Tibial artery (tissue), 4 donors: ENCODE measurements at regions not wholly inside any gene's neighbourhood (a gene's known extent, or its start where the extent isn't known, plus 50 kb on each side); places are given as distances from the start of the nearest gene placed in this dataset.
A peak's percentile ranks its signal among the peaks of the same experiment; 100 is the strongest.

ENCODE experiments used
- DNase-seq, 2 donors: peaks; one replicate each; pipeline ENCODE4 v3.0.0-alpha.2; 2019
- H3K27ac ChIP-seq, 2 donors: fragments of 200-600 bp; sonication (generic) in 1 of 2; 1 replicate in 1 of 2; 2 replicates in 1 of 2; pipeline ENCODE4 v1.5.1; 2018 to 2019; ENCODE audit warnings: mild to moderate bottlenecking in 1 of 2
- H3K27me3 ChIP-seq, 2 donors: fragments of 200-600 bp; sonication (generic) in 1 of 2; one replicate each; pipeline versions ENCODE4 v1.5.1 to v1.6.0; 2016 to 2019
- H3K36me3 ChIP-seq, 3 donors: fragments of 200-600 bp; sonication (generic) in 2 of 3; one replicate each; pipeline ENCODE4 v1.5.1; 2016 to 2019; ENCODE audit warnings: mild to moderate bottlenecking in 2 of 3
- H3K4me1 ChIP-seq, 4 donors: fragments of 200-600 bp; sonication (generic) in 2 of 4; 1 replicate in 3 of 4; 2 replicates in 1 of 4; pipeline ENCODE4 v1.5.1; 2016 to 2019
- H3K4me3 ChIP-seq, 2 donors: fragments of 200-600 bp; sonication (generic) in 1 of 2; 1 replicate in 1 of 2; 2 replicates in 1 of 2; pipeline ENCODE4 v1.5.1; 2018 to 2019; ENCODE audit warnings: mild to moderate bottlenecking in 2 of 2
- H3K9me3 ChIP-seq, 3 donors: fragments of 200-600 bp; sonication (generic) in 1 of 3; one replicate each; pipeline ENCODE4 v1.5.1; 2016 to 2019
- CTCF ChIP-seq, 2 experiments: fragments of 200-600 bp in 1 of 2; fragments of 450-650 bp in 1 of 2; IDR thresholded peaks; one replicate each; pipeline ENCODE4 v1.5.1; 2017 to 2019; ENCODE audit warnings: antibody characterized with exemption in 2 of 2, mild to moderate bottlenecking in 1 of 2, moderate library complexity in 1 of 2
- intact Hi-C: fragments of 100-400 bp; cut with DNase I; formaldehyde crosslinking; loops from one replicate; pipeline ENCODE4 v1.15.0; 2023; ENCODE audit warnings: low total_unique reads

GRCh38 chr6:156146891-156147290 is 630.3 kb upstream of the ARID1B start:
- intact Hi-C loops: no loop called here
- no peaks in the 10 kb centered on the region for H3K9me3 ChIP-seq
- H3K27ac ChIP-seq: no peak overlapping the region
- H3K27me3 ChIP-seq: no peaks in the 10 kb centered on the region
- no peak overlapping the region for H3K4me3 ChIP-seq
- no peak for TF ChIP-seq CTCF (IDR thresholded peaks at IDR 0.05)
- no peak for DNase-seq
- no peaks in the 10 kb centered on the region for H3K36me3 ChIP-seq
- H3K4me1 ChIP-seq: no peaks in the 10 kb centered on the region

- no peak for DNase-seq
- intact Hi-C loops: no loop called here
- Histone ChIP-seq H3K36me3 (no peaks in the 10 kb centered on the region), H3K4me1 (peaks cover 0 to 3% (median 1%) of the 10 kb centered on the region in 4 donors), H3K4me3 (no peak overlapping the region), H3K27me3 (no peaks in the 10 kb centered on the region), H3K9me3 (no peaks in the 10 kb centered on the region), H3K27ac (no peak overlapping the region)
- TF ChIP-seq CTCF (IDR thresholded peaks at IDR 0.05): no peak
Measured at GRCh38 chr6:156131221-156131903, 645.8 kb upstream of the ARID1B start.

GRCh38 chr6:156126535-156126934 is 650.6 kb upstream of the ARID1B start:
- DNase-seq: no peak
- no peaks in the 10 kb centered on the region for H3K9me3 ChIP-seq
- no peaks in the 10 kb centered on the region for H3K27me3 ChIP-seq
- H3K27ac ChIP-seq: peak overlapping the region; percentile 9 to 40
- no peak overlapping the region for H3K4me3 ChIP-seq
- no peak for TF ChIP-seq CTCF (IDR thresholded peaks at IDR 0.05)
- H3K36me3 ChIP-seq: no peaks in the 10 kb centered on the region
- peaks cover 0 to 16% (median 3%) of the 10 kb centered on the region in 4 donors for H3K4me1 ChIP-seq
- intact Hi-C loops: no loop called here

GRCh38 chr6:156125844-156126243 is 651.3 kb upstream of the ARID1B start:
- intact Hi-C loops: no loop called here
- peaks cover 0 to 16% (median 3%) of the 10 kb centered on the region in 4 donors for H3K4me1 ChIP-seq
- no peak for DNase-seq
- no peaks in the 10 kb centered on the region for H3K36me3 ChIP-seq
- no peak for TF ChIP-seq CTCF (IDR thresholded peaks at IDR 0.05)
- peak overlapping the region; percentile 9 to 40 for H3K27ac ChIP-seq
- H3K27me3 ChIP-seq: no peaks in the 10 kb centered on the region
- H3K9me3 ChIP-seq: no peaks in the 10 kb centered on the region
- H3K4me3 ChIP-seq: no peak overlapping the region

- Histone ChIP-seq H3K4me3 (no peak overlapping the region), H3K9me3 (no peaks in the 10 kb centered on the region), H3K4me1 (peaks cover 0 to 16% (median 3%) of the 10 kb centered on the region in 4 donors), H3K36me3 (no peaks in the 10 kb centered on the region), H3K27ac (no peak overlapping the region), H3K27me3 (no peaks in the 10 kb centered on the region)
- TF ChIP-seq CTCF (IDR thresholded peaks at IDR 0.05): no peak
- intact Hi-C loops: no loop called here
- DNase-seq: no peak
Measured at GRCh38 chr6:156123731-156124130, 653.4 kb upstream of the ARID1B start.
